Lower lobe of right lung (tissue), 2 donors: ENCODE measurements at regions not wholly inside any gene's neighbourhood (a gene's known extent, or its start where the extent isn't known, plus 50 kb on each side); places are given as distances from the start of the nearest gene placed in this dataset.
"Not testable (repeated sequence)": the region's sequence is repeated elsewhere in the genome, so short reads cannot be mapped to it uniquely, and the experiment has no call there.

Experiments used
- ATAC-seq, 2 donors: fragments of 200-7000 bp; cut with Tn5 transposase; one replicate each; pipeline ENCODE4 v1.9.1; 2020 to 2022; ENCODE audit warnings: mild to moderate bottlenecking in 2 of 2, moderate library complexity in 2 of 2
- DNase-seq: peaks from one replicate; pipeline ENCODE4 v3.0.0-alpha.2; 2020
- H3K27ac ChIP-seq: fragments of 200-600 bp; one replicate; pipeline ENCODE4 v1.8.0; 2022
- H3K27me3 ChIP-seq: fragments of 200-600 bp; one replicate; pipeline ENCODE4 v1.8.0; 2022; ENCODE audit warnings: low read depth
- H3K36me3 ChIP-seq: fragments of 200-600 bp; one replicate; pipeline ENCODE4 v1.8.0; 2022; ENCODE audit warnings: mild to moderate bottlenecking
- H3K4me1 ChIP-seq: fragments of 200-600 bp; one replicate; pipeline ENCODE4 v1.8.0; 2022
- H3K4me3 ChIP-seq: fragments of 200-600 bp; one replicate; pipeline ENCODE4 v1.8.0; 2022; ENCODE audit warnings: mild to moderate bottlenecking
- H3K9me3 ChIP-seq: fragments of 200-600 bp; one replicate; pipeline ENCODE4 v1.8.0; 2022
- intact Hi-C: fragments of 100-400 bp; cut with DNase I; formaldehyde crosslinking; loops from one replicate; pipeline ENCODE4 v1.11.0; 2022
- TF ChIP-seq, protein P1 (sequence below): fragments of 200-600 bp; IDR thresholded peaks from one replicate; pipeline ENCODE4 v1.8.0; 2022; ENCODE audit warnings: antibody characterized with exemption, mild to moderate bottlenecking
- donor health status: DM: no; HTN: yes; CAD: no; lungs with severe emphysema.

DNA sequence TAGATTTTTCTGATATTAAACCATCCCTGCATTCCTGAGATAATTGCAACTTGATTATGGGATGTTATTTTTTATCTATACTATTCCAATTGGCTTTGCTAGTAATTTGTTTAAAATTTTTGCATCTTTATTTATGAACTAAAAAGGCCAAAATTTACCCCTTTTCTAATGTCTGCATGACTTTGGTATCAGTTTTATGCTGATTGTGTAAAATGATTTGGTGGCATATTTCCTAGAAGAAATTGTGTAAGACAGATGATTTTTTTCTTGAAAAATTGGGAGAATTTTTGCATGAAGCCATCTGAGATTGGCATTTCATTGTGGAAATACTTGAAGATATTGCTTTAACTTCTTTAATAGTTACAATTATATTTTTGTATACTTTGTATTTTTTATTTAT is 183.8 kb upstream of the TBL1XR1 start:
- no peaks in the 10 kb centered on the region for H3K4me1 ChIP-seq
- DNase-seq: no peak
- no peaks in the 10 kb centered on the region for H3K36me3 ChIP-seq
- intact Hi-C loops: no loop called here
- ATAC-seq: no peak
- H3K4me3 ChIP-seq: no peak overlapping the region
- TF ChIP-seq, protein P1, sequence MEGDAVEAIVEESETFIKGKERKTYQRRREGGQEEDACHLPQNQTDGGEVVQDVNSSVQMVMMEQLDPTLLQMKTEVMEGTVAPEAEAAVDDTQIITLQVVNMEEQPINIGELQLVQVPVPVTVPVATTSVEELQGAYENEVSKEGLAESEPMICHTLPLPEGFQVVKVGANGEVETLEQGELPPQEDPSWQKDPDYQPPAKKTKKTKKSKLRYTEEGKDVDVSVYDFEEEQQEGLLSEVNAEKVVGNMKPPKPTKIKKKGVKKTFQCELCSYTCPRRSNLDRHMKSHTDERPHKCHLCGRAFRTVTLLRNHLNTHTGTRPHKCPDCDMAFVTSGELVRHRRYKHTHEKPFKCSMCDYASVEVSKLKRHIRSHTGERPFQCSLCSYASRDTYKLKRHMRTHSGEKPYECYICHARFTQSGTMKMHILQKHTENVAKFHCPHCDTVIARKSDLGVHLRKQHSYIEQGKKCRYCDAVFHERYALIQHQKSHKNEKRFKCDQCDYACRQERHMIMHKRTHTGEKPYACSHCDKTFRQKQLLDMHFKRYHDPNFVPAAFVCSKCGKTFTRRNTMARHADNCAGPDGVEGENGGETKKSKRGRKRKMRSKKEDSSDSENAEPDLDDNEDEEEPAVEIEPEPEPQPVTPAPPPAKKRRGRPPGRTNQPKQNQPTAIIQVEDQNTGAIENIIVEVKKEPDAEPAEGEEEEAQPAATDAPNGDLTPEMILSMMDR: no peak
- H3K27ac ChIP-seq: no peak overlapping the region
- no peaks in the 10 kb centered on the region for H3K27me3 ChIP-seq
- peaks cover 6% of the 10 kb centered on the region for H3K9me3 ChIP-seq

DNA sequence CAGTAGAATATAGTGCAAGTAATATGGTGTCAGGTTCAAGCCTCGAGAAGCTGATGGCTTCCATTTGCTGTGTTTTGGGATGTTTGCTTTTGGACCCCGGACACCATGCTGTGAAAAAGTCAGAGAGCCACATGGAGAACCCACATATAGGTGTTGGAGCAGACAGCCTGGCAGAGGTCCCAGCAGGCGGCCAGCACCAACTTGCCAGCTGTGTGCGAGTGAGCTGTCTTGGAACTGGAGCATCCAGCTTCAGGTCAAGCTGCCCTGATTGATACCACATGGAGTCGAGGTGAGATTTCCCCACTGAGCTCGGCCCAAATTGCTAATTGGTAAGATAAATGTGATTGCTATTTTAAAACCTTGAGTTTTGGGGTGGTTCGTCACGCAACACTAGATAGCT is 185.7 kb upstream of the TBL1XR1 start:
- no peak overlapping the region for H3K27ac ChIP-seq
- intact Hi-C loops: no loop called here
- H3K9me3 ChIP-seq: peaks cover 6% of the 10 kb centered on the region
- no peaks in the 10 kb centered on the region for H3K4me1 ChIP-seq
- ATAC-seq (no peak), DNase-seq (no peak)
- TF ChIP-seq, protein P1: no peak
- no peaks in the 10 kb centered on the region for H3K36me3 ChIP-seq
- H3K4me3 ChIP-seq: no peak overlapping the region
- H3K27me3 ChIP-seq: no peaks in the 10 kb centered on the region

DNA sequence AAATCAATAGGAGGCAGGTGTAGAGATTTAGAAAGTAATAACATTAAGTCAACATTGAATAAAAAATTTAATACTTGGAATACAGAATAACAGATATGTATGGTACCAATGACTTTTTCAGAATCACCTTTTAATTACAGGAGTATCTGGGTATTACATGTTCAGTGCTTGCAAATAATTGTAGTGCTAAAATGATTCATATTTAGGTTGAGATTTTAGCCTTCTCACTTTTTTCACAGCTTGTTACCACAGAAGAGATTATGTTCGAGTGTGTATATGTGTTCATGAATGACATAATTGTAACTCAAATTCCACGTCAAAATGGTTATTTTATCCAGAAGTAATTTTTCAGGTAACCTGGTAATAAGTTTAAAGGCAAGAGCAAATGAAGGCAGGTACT is 187.9 kb upstream of the TBL1XR1 start:
- Histone ChIP-seq H3K4me3 (no peak overlapping the region), H3K36me3 (no peaks in the 10 kb centered on the region), H3K4me1 (no peaks in the 10 kb centered on the region), H3K9me3 (peaks cover 6% of the 10 kb centered on the region), H3K27ac (no peak overlapping the region), H3K27me3 (no peaks in the 10 kb centered on the region)
- TF ChIP-seq, protein P1: no peak
- ATAC-seq (no peak), DNase-seq (no peak)
- intact Hi-C loops: no loop called here

DNA sequence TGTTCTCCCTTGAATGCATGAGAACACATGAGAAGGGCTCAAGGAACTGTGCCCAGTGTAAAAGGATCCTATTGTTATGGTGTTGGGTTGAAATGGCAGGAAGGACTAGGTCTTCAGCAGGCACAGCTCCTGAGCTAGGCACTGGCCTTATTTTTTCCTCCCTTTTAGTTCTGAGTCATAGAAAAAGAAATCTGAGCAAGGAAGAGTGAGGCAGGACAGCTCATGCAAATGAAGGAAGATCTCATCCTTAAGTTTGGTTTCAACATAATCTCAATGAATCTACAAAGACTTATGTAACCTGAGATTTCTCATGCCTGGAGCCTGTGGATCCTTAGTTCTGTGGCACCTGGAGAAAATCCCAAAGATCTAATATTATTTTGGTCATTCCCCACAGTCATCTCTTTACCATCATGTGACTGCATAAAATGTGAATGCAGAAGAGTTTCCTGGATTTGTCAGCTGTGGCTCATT is 188.6 kb upstream of the TBL1XR1 start:
- intact Hi-C loops: no loop called here
- Histone ChIP-seq H3K27me3 (no peaks in the 10 kb centered on the region), H3K4me1 (no peaks in the 10 kb centered on the region), H3K36me3 (no peaks in the 10 kb centered on the region), H3K4me3 (no peak overlapping the region), H3K9me3 (peaks cover 3% of the 10 kb centered on the region), H3K27ac (no peak overlapping the region)
- no peak for DNase-seq
- no peak for ATAC-seq
- TF ChIP-seq, protein P1: no peak

DNA sequence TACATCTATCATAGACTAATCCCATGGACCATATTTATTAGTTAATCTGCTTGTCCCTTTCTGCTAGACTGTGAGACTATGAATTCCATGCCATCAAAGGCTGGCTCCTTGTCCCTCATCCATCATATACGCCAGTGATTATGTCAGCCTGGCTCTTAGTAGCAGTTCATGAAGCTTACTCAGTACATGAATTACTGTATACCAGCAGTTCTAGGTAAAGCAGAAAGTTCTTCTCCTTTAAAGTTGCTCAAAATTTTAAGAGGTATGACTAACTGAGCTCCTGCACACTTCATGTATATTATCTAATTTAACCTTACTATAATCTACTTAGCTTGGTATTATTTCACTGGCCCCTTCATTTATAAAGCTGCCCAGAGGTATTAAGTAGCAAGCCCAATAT is 190.9 kb upstream of the TBL1XR1 start:
- TF ChIP-seq, protein P1: no peak
- intact Hi-C loops: no loop called here
- no peak for DNase-seq

DNA sequence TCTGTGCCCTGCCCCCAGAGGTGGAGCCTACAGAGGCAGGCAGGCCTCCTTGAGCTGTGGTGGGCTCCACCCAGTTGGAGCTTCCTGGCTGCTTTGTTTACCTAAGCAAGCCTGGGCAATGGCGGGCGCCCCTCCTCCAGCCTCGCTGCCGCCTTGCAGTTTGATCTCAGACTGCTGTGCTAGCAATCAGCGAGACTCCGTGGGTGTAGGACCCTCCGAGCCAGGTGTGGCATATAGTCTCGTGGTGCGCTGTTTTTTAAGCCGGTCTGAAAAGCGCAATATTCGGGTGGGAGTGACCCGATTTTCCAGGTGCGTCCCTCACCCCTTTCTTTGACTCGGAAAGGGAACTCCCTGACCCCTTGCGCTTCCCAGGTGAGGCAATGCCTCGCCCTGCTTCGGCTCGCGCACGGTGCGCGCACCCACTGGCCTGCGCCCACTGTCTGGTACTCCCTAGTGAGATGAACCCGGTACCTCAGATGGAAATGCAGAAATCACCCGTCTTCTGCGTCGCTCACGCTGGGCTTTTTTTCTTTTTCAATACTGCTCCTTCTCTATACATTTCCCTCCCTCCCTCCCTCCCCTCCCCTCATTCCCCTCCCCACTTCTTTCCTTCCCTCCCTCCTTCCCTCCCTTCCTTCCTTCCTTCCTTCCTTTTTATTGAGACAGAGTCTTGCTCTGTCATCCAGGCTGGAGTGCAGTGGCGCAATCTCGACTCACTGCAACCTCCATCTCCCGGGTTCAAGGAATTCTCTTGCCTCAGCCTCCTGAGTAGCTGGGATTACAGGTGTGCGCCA is 197.1 kb upstream of the TBL1XR1 start:
- intact Hi-C loops, H3K4me1 ChIP-seq, H3K27ac ChIP-seq, H3K27me3 ChIP-seq, H3K36me3 ChIP-seq, ATAC-seq, H3K9me3 ChIP-seq, DNase-seq, H3K4me3 ChIP-seq: not testable (repeated sequence)

More for the DNA sequence above, 190.9 kb upstream of the TBL1XR1 start:
- no peaks in the 10 kb centered on the region for H3K9me3 ChIP-seq
- no peak overlapping the region for H3K4me3 ChIP-seq
- no peaks in the 10 kb centered on the region for H3K27me3 ChIP-seq
- H3K27ac ChIP-seq: no peak overlapping the region
- no peaks in the 10 kb centered on the region for H3K4me1 ChIP-seq
- no peaks in the 10 kb centered on the region for H3K36me3 ChIP-seq
- no peak for ATAC-seq
